IMR-90 (cell line): ENCODE measurements at regions not wholly inside any gene's neighbourhood (a gene's known extent, or its start where the extent isn't known, plus 50 kb on each side); places are given as distances from the start of the nearest gene placed in this dataset.

Source experiments
- ATAC-seq: fragments of 200-7000 bp; cut with Tn5 transposase; 2 replicates; pipeline ENCODE4 v1.9.1; 2020; ENCODE audit warnings: low read depth, mild to moderate bottlenecking, moderate library complexity
- BruUV-seq: library from RNA; stranded (reverse); fragments of 400-500 nt; replicated peaks from 2 replicates; lab custom pipeline; 2021; lab: Mats Ljungman, UMichigan
- CTCF ChIA-PET: fragments of 300-600 bp; formaldehyde crosslinking; extraction: SDS; loops from one replicate; lab custom pipeline; 2021; ENCODE audit warnings: antibody characterized with exemption; lab: Yijun Ruan, JAX
- POLR2A ChIA-PET: fragments of 300-600 bp; sonication (Branson Sonifier 250); formaldehyde crosslinking; loops from one replicate; lab custom pipeline; 2022; ENCODE audit warnings: antibody characterized with exemption; ENCODE audit not compliant: unreplicated experiment; lab: Charles Lee
- DNase-seq: peaks from one replicate; pipeline ENCODE4 v3.0.0; 2013
- H2AFZ ChIP-seq: replicated peaks from 2 replicates; pipeline ENCODE3; 2013; ENCODE audit warnings: low read length, mild to moderate bottlenecking; ENCODE audit not compliant: poor library complexity
- H2AK5ac ChIP-seq: 2 replicates; pipeline ENCODE4 v1.6.1; 2013; ENCODE audit warnings: low read depth, low read length, inconsistent platforms
- H2AK9ac ChIP-seq: replicated peaks from 2 replicates; pipeline ENCODE3; 2013; ENCODE audit warnings: mild to moderate bottlenecking, low read depth, low read length, moderate library complexity; ENCODE audit not compliant: poor library complexity
- H2BK120ac ChIP-seq: 2 replicates; pipeline ENCODE4 v1.6.1; 2013; ENCODE audit warnings: low read depth, low read length, inconsistent platforms
- H2BK15ac ChIP-seq: 3 replicates; pipeline ENCODE4 v1.6.1; 2013; ENCODE audit warnings: low read depth, low read length, inconsistent platforms
- H2BK20ac ChIP-seq: 2 replicates; pipeline ENCODE4 v1.6.1; 2013; ENCODE audit warnings: low read depth, mild to moderate bottlenecking, inconsistent platforms, low read length, moderate library complexity
- H2BK5ac ChIP-seq: 2 replicates; pipeline ENCODE4 v1.6.1; 2013; ENCODE audit warnings: mild to moderate bottlenecking, low read depth, low read length, inconsistent platforms; ENCODE audit not compliant: poor library complexity, severe bottlenecking
- H3K14ac ChIP-seq: replicated peaks from 2 replicates; pipeline ENCODE4 v1.6.1; 2013; ENCODE audit warnings: low read depth, low read length, inconsistent platforms
- H3K18ac ChIP-seq: 2 replicates; pipeline ENCODE4 v1.6.1; 2013; ENCODE audit warnings: low read depth, low read length, control low read depth
- H3K23ac ChIP-seq: 2 replicates; pipeline ENCODE4 v1.6.1; 2013; ENCODE audit warnings: low read depth, low read length, inconsistent platforms
- H3K27ac ChIP-seq: 2 replicates; pipeline ENCODE4 v1.5.1; 2013; ENCODE audit warnings: mild to moderate bottlenecking, control low read depth, low read length; ENCODE audit not compliant: insufficient read depth
- H3K27me3 ChIP-seq: 2 replicates; pipeline ENCODE4 v1.6.1; 2013; ENCODE audit warnings: low read length; ENCODE audit not compliant: control insufficient read depth, insufficient read depth
- H3K36me3 ChIP-seq: 2 replicates; pipeline ENCODE4 v1.6.1; 2013; ENCODE audit warnings: low read length, mixed read lengths; ENCODE audit not compliant: control insufficient read depth, insufficient read depth
- H3K4ac ChIP-seq: 2 replicates; pipeline ENCODE4 v1.6.1; 2013; ENCODE audit warnings: low read depth, low read length, inconsistent platforms
- H3K4me1 ChIP-seq: 2 replicates; pipeline ENCODE4 v1.6.1; 2013; ENCODE audit warnings: low read length, mixed read lengths; ENCODE audit not compliant: control insufficient read depth, insufficient read depth
- H3K4me2 ChIP-seq: 2 replicates; pipeline ENCODE4 v1.6.1; 2013; ENCODE audit warnings: low read depth, mild to moderate bottlenecking, control low read depth, low read length, moderate library complexity
- H3K4me3 ChIP-seq: 2 replicates; pipeline ENCODE4 v1.5.1; 2013; ENCODE audit warnings: low read depth, mild to moderate bottlenecking, control low read depth, low read length, moderate library complexity; ENCODE audit not compliant: insufficient read depth
- H3K56ac ChIP-seq: 2 replicates; pipeline ENCODE4 v1.6.1; 2013; ENCODE audit warnings: low read length, inconsistent platforms; ENCODE audit not compliant: insufficient read depth; ENCODE audit errors: extremely low read depth
- H3K79me1 ChIP-seq, 2 experiments: 2 replicates each; pipeline ENCODE4 v1.6.1; 2013; ENCODE audit warnings: low read length in 2 of 2, inconsistent platforms in 1 of 2, low read depth in 1 of 2
- H3K9ac ChIP-seq: 2 replicates; pipeline ENCODE4 v1.6.1; 2013; ENCODE audit warnings: low read depth, low read length, control low read depth
- H3K9me1 ChIP-seq: 2 replicates; pipeline ENCODE4 v1.6.1; 2013; ENCODE audit warnings: low read length, inconsistent platforms; ENCODE audit not compliant: insufficient read depth
- H3K9me3 ChIP-seq: 2 replicates; pipeline ENCODE4 v1.6.1; 2013; ENCODE audit warnings: low read length; ENCODE audit not compliant: control insufficient read depth, insufficient read depth
- H4K20me1 ChIP-seq: 2 replicates; pipeline ENCODE4 v1.6.1; 2013; ENCODE audit warnings: low read length, inconsistent platforms; ENCODE audit not compliant: insufficient read depth
- H4K5ac ChIP-seq: 2 replicates; pipeline ENCODE4 v1.6.1; 2013; ENCODE audit warnings: mild to moderate bottlenecking, low read depth, low read length, control low read depth
- H4K8ac ChIP-seq, 2 experiments: 2 replicates each; pipeline ENCODE4 v1.6.1; 2013; ENCODE audit warnings: low read depth in 2 of 2, low read length in 2 of 2, control low read depth in 1 of 2, inconsistent platforms in 1 of 2
- H4K91ac ChIP-seq: 2 replicates; pipeline ENCODE4 v1.6.1; 2013; ENCODE audit warnings: low read depth, low read length, inconsistent platforms; ENCODE audit not compliant: insufficient read depth
- BHLHE40 ChIP-seq: fragments of 150-350 bp; IDR thresholded peaks from 2 replicates; pipeline ENCODE4 v1.6.1; 2016; ENCODE audit warnings: mild to moderate bottlenecking, low read depth, low read length
- CEBPB ChIP-seq: IDR thresholded peaks from 2 replicates; pipeline ENCODE4 v1.6.1; 2012; ENCODE audit warnings: low read depth, low read length, improper control_type of control experiment
- FOS ChIP-seq: fragments of 150-350 bp; IDR thresholded peaks from 2 replicates; pipeline ENCODE4 v1.6.1; 2016; ENCODE audit warnings: low read depth, low read length
- MAFK ChIP-seq: IDR thresholded peaks from 2 replicates; pipeline ENCODE4 v1.6.1; 2012; ENCODE audit warnings: low read depth, low read length, improper control_type of control experiment
- POLR2A ChIP-seq: IDR thresholded peaks from 2 replicates; pipeline ENCODE4 v1.6.1; 2012; ENCODE audit warnings: mild to moderate bottlenecking, low read depth, low read length
- RAD21 ChIP-seq: IDR thresholded peaks from 2 replicates; pipeline ENCODE4 v1.6.1; 2012; ENCODE audit warnings: low read length, improper control_type of control experiment
- RCOR1 ChIP-seq: IDR thresholded peaks from 2 replicates; pipeline ENCODE4 v1.6.1; 2012; ENCODE audit warnings: mild to moderate bottlenecking, low read length, improper control_type of control experiment; ENCODE audit not compliant: insufficient replicate concordance
- RFX5 ChIP-seq: IDR thresholded peaks from 2 replicates; pipeline ENCODE4 v1.8.0; 2012; ENCODE audit warnings: low read depth, mild to moderate bottlenecking, low read length, moderate library complexity
- SMC3 ChIP-seq: fragments of 150-350 bp; IDR thresholded peaks from 2 replicates; pipeline ENCODE4 v1.6.1; 2016; ENCODE audit warnings: low read depth, mild to moderate bottlenecking, antibody characterized with exemption, low read length, moderate library complexity
- WGBS, 2 experiments: methylation state at CpG; one replicate each; pipeline versions ENCODE4 v1.1.5 to v1.1.7; 2013; ENCODE audit warnings: missing lambda C conversion rate in 2 of 2; ENCODE audit not compliant: insufficient read length in 1 of 2; ENCODE audit errors: extremely low coverage in 2 of 2; 5-methylcytosine and 5-hydroxymethylcytosine counted together
- dilution Hi-C: fragments of 300-500 bp; cut with HindIII; formaldehyde crosslinking; loops from one replicate; pipeline ENCODE4 v1.14.3; 2018; ENCODE audit warnings: low sequenced_read_pairs; ENCODE audit not compliant: unreplicated experiment
- in situ Hi-C: fragments of 300-500 bp; cut with MboI; formaldehyde crosslinking; loops from 3 replicates; pipeline ENCODE4 v1.14.3; 2019; ENCODE audit warnings: low sequenced_read_pairs, inconsistent platforms, mixed read lengths
- intact Hi-C: fragments of 100-400 bp; cut with micrococcal nuclease; formaldehyde crosslinking; loops from 2 replicates; pipeline ENCODE4 v1.10.0; 2022

DNA sequence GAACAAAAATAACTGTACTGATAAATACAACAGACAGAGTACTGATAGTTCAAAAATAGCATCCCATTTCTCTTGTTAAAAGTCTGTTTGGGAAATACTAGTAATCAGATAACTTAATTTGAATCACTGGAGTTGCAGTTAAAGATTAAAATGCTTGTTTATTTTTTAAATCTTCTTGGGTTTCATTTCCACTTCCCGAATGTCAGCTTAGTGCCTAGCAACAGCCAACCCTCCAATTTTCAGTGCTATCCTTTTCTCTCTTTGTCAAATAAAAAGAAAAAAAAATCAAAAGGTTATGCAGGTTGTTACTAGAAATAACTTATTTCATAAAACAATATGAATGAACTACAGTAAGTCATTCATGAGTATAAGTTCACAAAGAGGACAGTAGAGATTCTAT lies 257.7 kb upstream of the STXBP5 start:
- Histone ChIP-seq H3K4ac (no peak overlapping the region), H2AFZ (no peak overlapping the region), H4K8ac (no peak overlapping the region), H3K27ac (no peak overlapping the region), H3K9me3 (peaks cover 6% of the 10 kb centered on the region), H3K36me3 (no peaks in the 10 kb centered on the region), H3K56ac (no peak overlapping the region), H2BK120ac (no peak overlapping the region), H2AK9ac (no peak overlapping the region), H2BK5ac (no peak overlapping the region), H2AK5ac (no peak overlapping the region), H2BK20ac (no peak overlapping the region), H3K4me3 (no peak overlapping the region), H3K9ac (no peak overlapping the region), H4K91ac (no peak overlapping the region), H3K18ac (no peak overlapping the region), H4K20me1 (no peaks in the 10 kb centered on the region), H4K5ac (no peak overlapping the region), H3K4me1 (no peaks in the 10 kb centered on the region; the same call in 1 of the 2 replicates), H3K9me1 (no peaks in the 10 kb centered on the region), H3K4me2 (no peak overlapping the region), H3K23ac (no peak overlapping the region), H3K14ac (no peak overlapping the region), H3K79me1 (no peaks in the 10 kb centered on the region), H3K27me3 (no peaks in the 10 kb centered on the region), H2BK15ac (no peak overlapping the region)
- POLR2A ChIA-PET, result no interaction called here
- dilution Hi-C loops, result no loop called here
- no TSS peak for BruUV-seq
- TF ChIP-seq RCOR1 (no peak), FOS (no peak), SMC3 (no peak), MAFK (no peak), CEBPB (no peak), RFX5 (no peak), BHLHE40 (no peak), RAD21 (no peak), POLR2A (no peak)
- DNase-seq (no peak), ATAC-seq (no peak)
- in situ Hi-C loops, result no loop called here
- intact Hi-C loops, result no loop called here
- CTCF ChIA-PET, result no interaction called here
- no CpG with 5 or more reads among the region's 1 CpG for WGBS, 2 experiments
